Renal pelvis (tissue), 1 donor: ENCODE measurements at regions not wholly inside any gene's neighbourhood (a gene's known extent, or its start where the extent isn't known, plus 50 kb on each side); places are given as distances from the start of the nearest gene placed in this dataset.

Experiments used
- DNase-seq: peaks from one replicate; pipeline ENCODE4 v3.0.0-alpha.2; 2013

- no peak for DNase-seq
These were observed 51.3 kb upstream of the PTPN3 start for GRCh38 chr9:109549386-109549785.

GRCh38 chr9:109551651-109552050, 53.5 kb upstream of the PTPN3 start:
- no peak for DNase-seq

GRCh38 chr9:109555215-109555614, 57.1 kb upstream of the PTPN3 start:
- DNase-seq, result no peak

GRCh38 chr9:109556061-109556460, 58.0 kb upstream of the PTPN3 start:
- DNase-seq, result no peak

- DNase-seq, result no peak
These were observed 58.7 kb upstream of the PTPN3 start for GRCh38 chr9:109556786-109557185.

- no peak for DNase-seq
These were observed 59.4 kb upstream of the PTPN3 start for GRCh38 chr9:109557481-109557880.

- DNase-seq, result no peak
These were observed 60.6 kb upstream of the PTPN3 start for GRCh38 chr9:109558718-109559151.

- DNase-seq, result no peak
These were observed 62.5 kb upstream of the PTPN3 start for GRCh38 chr9:109560470-109561132.

- DNase-seq, result no peak
These were observed 63.0 kb upstream of the PTPN3 start for GRCh38 chr9:109561137-109561536.

- DNase-seq, result no peak
These were observed 70.0 kb upstream of the PTPN3 start for GRCh38 chr9:109568089-109568488.

GRCh38 chr9:109568568-109569210, 70.6 kb upstream of the PTPN3 start:
- DNase-seq, result no peak

- peak; percentile 61 for DNase-seq
These were observed 76.2 kb upstream of the PTPN3 start for GRCh38 chr9:109574061-109574882.

- no peak for DNase-seq
These were observed 78.7 kb upstream of the PTPN3 start for GRCh38 chr9:109576762-109577161.

- DNase-seq, result no peak
These were observed 81.3 kb upstream of the PTPN3 start for GRCh38 chr9:109579191-109579948.

GRCh38 chr9:109582386-109582785, 84.3 kb upstream of the PTPN3 start:
- no peak for DNase-seq

GRCh38 chr9:109584205-109584604, 86.1 kb upstream of the PTPN3 start:
- no peak for DNase-seq

GRCh38 chr9:109585796-109586195, 87.7 kb upstream of the PTPN3 start:
- DNase-seq, result peak; percentile 90

GRCh38 chr9:109586993-109587392, 88.9 kb upstream of the PTPN3 start:
- no peak for DNase-seq

GRCh38 chr9:109588415-109588814, 90.3 kb upstream of the PTPN3 start:
- DNase-seq, result no peak

GRCh38 chr9:109590966-109591365, 92.9 kb upstream of the PTPN3 start:
- no peak for DNase-seq

GRCh38 chr9:109591691-109592090, 93.6 kb upstream of the PTPN3 start:
- DNase-seq, result no peak

GRCh38 chr9:109593612-109594011, 95.5 kb upstream of the PTPN3 start:
- no peak for DNase-seq
